Iris pigment epithelial cell (primary cell): ENCODE measurements at regions not wholly inside any gene's neighbourhood (a gene's known extent, or its start where the extent isn't known, plus 50 kb on each side); places are given as distances from the start of the nearest gene placed in this dataset.

Experiments
- DNase-seq: peaks from one replicate; pipeline ENCODE4 v3.0.0-alpha.2; 2011; ENCODE audit warnings: low read depth

- no peak for DNase-seq
Observed at GRCh38 chr18:77444385-77444784, 194.7 kb downstream of the GALR1 start.

GRCh38 chr18:77448046-77448445 is 198.4 kb downstream of the GALR1 start:
- DNase-seq: no peak

- no peak for DNase-seq
Observed at GRCh38 chr18:77455004-77455403, 205.4 kb downstream of the GALR1 start.

- no peak for DNase-seq
Observed at GRCh38 chr18:77457681-77458080, 208.0 kb downstream of the GALR1 start.

- DNase-seq: no peak
Observed at GRCh38 chr18:77461062-77461688, 211.5 kb downstream of the GALR1 start.

GRCh38 chr18:77464917-77465316 is 215.3 kb downstream of the GALR1 start:
- DNase-seq: no peak

GRCh38 chr18:77466890-77467289 is 217.2 kb downstream of the GALR1 start:
- DNase-seq: no peak

- no peak for DNase-seq
Observed at GRCh38 chr18:77469131-77469530, 219.5 kb downstream of the GALR1 start.

- DNase-seq: no peak
Observed at GRCh38 chr18:77470569-77471413, 221.1 kb downstream of the GALR1 start.

- no peak for DNase-seq
Observed at GRCh38 chr18:77472509-77472908, 222.9 kb downstream of the GALR1 start.

- DNase-seq: peak; percentile 0
Observed at GRCh38 chr18:77478646-77479442, 229.2 kb downstream of the GALR1 start.

GRCh38 chr18:77481541-77481940 is 231.9 kb downstream of the GALR1 start:
- DNase-seq: no peak

GRCh38 chr18:77482190-77483085 is 232.8 kb downstream of the GALR1 start:
- no peak for DNase-seq

- no peak for DNase-seq
Observed at GRCh38 chr18:77486985-77487384, 237.3 kb downstream of the GALR1 start.

GRCh38 chr18:77487951-77488740 is 238.5 kb downstream of the GALR1 start:
- DNase-seq: no peak

- no peak for DNase-seq
Observed at GRCh38 chr18:77495079-77495478, 245.4 kb downstream of the GALR1 start.

GRCh38 chr18:77495982-77496690 is 246.5 kb downstream of the GALR1 start:
- DNase-seq: no peak

- no peak for DNase-seq
Observed at GRCh38 chr18:77501266-77501665, 251.6 kb downstream of the GALR1 start.

- DNase-seq: no peak
Observed at GRCh38 chr18:77505499-77505898, 255.9 kb downstream of the GALR1 start.

- DNase-seq: no peak
Observed at GRCh38 chr18:77512152-77512551, 262.5 kb downstream of the GALR1 start.
